NCI-H2171 (cell line): ENCODE measurements at regions not wholly inside any gene's neighbourhood (a gene's known extent, or its start where the extent isn't known, plus 50 kb on each side); places are given as distances from the start of the nearest gene placed in this dataset.
"Not testable (repeated sequence)": the region's sequence is repeated elsewhere in the genome, so short reads cannot be mapped to it uniquely, and the experiment has no call there.

Experiments used
- DNase-seq: peaks from one replicate; lab custom pipeline; 2025; lab: John Stamatoyannopoulos, UW

DNA sequence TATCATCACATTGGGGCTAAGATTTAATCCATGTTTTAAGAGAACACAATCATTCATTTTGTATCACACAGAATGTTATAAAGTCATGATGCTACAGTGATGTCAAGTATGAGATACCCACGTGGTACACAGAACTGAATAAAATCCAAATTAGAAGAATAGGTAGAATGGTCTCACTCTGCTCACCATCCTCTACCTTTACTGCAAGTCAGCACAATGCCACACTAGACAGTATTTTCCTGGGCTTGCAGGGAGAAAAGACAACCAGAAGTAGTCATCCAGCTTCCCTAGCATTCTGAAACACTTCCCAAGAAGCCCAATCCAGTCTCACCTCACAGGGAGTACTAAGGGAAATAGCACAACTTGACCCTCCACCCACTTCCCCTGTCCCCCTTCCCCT, 856.2 kb upstream of the NRXN1 start:
- DNase-seq = no peak

DNA sequence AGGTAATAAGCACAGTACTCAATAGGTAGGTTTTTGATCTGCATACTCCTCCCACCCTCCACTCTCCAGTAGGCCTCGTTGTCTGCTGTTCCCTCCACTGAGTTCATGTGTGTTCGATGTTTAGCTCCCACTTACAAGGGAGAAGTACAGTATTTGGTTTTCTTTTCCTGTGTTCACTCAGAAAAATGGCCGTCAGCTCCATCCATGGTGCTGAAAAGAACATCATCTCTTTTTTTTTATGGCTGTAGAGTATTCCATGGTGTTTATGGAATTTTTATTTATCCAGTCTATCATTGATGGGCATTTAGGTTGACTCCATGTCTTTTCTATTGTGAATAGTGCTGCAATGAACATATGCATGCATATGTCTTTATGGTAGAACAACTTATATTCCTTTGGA, 849.7 kb upstream of the NRXN1 start:
- no peak for DNase-seq

- DNase-seq = no peak
Observed at GRCh38 chr2:51880153-51880552, 848.2 kb upstream of the NRXN1 start.

GRCh38 chr2:51866361-51866760, 834.4 kb upstream of the NRXN1 start:
- DNase-seq = no peak

GRCh38 chr2:51859260-51859659, 827.3 kb upstream of the NRXN1 start:
- DNase-seq = no peak

DNA sequence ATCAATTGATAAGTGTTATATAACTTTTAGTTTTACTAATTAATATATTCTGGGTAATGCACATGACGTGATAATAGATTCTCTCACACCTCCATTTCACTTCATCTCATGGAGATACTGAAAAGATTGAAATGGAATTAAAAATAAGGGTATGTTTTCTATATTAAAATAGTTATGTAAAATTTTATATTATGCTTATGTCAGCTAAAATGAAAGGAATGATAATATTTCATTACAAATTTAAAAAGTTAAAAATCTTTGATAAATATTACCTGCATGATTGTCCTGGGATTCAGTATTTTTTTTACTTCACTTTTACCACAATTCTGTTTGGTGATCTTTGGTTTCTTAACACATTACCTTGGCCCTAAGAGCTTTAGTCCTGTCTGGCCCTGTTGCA, 823.8 kb upstream of the NRXN1 start:
- no peak for DNase-seq

GRCh38 chr2:51846796-51847195, 814.9 kb upstream of the NRXN1 start:
- DNase-seq = no peak

DNA sequence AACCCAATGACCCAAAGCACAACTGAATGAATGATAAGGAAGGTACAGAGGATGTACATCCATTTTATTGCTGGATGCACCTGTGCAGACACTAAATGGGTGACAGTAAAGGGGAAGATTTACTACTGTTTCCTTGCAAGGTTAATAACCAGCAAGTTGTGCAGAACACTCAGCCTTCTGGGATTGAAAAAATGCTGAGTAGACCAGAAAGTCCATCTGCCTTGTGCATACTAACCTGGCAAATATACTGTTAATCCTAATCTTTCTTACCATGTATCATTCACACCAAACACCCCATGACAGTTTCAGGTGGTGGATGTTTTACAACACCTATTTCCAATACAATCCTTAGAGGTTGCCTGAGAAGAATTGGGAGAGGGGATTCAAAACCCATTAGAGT, 814.1 kb upstream of the NRXN1 start:
- no peak for DNase-seq

DNA sequence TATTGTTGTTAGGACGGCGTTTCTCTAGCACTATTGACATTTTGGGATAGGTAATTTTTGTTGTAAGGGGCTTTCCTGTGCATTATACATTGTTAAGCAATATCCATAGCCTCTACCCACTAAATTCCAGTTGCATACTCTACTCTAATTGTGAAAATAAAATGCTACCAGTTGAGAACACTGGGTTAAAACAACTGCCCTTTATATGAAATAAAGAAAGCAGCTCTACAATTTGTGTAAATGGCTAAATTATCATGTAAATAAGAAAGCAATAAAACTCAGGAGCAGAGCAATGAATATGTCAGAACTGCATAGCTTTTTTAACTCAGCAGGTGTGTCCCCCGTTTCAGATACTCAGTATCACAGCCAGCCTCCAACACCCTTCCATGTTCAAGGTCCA, 812.7 kb upstream of the NRXN1 start:
- no peak for DNase-seq

- no peak for DNase-seq
Observed at GRCh38 chr2:51829477-51829876, 797.5 kb upstream of the NRXN1 start.

DNA sequence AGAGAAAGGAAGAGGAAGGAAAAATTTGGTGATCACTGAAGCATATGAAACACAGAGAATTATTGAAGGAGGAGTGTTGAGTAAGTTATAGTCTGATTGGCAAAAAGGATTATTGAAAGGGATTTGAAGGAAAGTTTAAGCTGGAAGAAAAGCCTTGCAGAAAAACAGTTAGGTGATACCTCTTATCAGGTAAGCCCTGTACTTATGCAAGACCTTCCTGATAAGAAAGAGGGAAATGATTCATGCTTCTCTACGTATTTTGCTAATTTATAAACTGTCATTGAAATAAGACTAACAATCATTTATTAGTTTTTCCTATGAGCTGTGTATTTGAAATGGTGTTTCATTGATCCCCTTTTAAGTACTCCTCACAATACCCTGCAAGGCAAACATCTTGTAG, 793.9 kb upstream of the NRXN1 start:
- DNase-seq = no peak

GRCh38 chr2:51813247-51813646, 781.3 kb upstream of the NRXN1 start:
- DNase-seq = no peak

GRCh38 chr2:51812138-51812866, 780.4 kb upstream of the NRXN1 start:
- DNase-seq = no peak

GRCh38 chr2:51810197-51810596, 778.3 kb upstream of the NRXN1 start:
- no peak for DNase-seq

- DNase-seq = no peak
Observed at GRCh38 chr2:51807229-51807628, 775.3 kb upstream of the NRXN1 start.

GRCh38 chr2:51795248-51795888, 763.4 kb upstream of the NRXN1 start:
- no peak for DNase-seq

DNA sequence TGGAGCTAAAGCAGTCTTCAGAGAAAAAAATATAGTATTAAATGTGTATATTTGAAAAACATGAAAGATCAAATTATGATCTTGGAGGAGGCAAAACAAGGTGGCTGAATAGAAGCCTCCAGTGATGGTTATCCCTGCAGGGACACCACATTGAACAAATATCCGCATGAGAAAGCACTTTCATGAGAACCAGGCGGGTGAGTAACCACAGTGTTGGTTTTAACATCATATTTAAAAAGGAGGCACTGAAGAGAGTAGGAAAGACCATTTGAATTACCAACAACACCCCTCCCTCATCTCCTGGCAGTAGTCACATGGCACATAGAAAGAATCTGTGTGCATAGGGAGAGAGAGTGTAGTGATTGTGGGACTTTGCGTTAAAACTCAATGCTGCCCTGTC, 759.6 kb upstream of the NRXN1 start:
- DNase-seq = no peak

DNA sequence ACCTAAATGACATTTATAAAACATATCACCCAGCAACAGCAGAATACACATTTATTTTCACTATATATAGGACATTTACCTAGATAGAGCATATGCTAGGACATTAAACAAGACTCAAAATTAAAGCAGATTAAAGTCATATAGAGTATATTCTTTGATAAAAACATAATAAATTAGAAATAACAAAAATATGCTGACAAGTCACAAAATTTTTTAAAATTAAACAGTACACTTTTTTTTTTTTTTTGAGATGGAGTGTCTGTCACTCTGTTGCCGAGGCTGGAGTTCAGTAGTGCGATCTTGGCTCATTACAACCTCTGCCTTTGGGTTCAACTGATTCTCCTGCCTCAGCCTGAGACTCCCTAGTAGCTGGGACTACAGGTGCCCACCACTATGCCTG, 758.9 kb upstream of the NRXN1 start:
- no peak for DNase-seq

GRCh38 chr2:51789918-51790317, 758.0 kb upstream of the NRXN1 start:
- no peak for DNase-seq

GRCh38 chr2:51782921-51783765, 751.2 kb upstream of the NRXN1 start:
- DNase-seq = peak; percentile 44

DNA sequence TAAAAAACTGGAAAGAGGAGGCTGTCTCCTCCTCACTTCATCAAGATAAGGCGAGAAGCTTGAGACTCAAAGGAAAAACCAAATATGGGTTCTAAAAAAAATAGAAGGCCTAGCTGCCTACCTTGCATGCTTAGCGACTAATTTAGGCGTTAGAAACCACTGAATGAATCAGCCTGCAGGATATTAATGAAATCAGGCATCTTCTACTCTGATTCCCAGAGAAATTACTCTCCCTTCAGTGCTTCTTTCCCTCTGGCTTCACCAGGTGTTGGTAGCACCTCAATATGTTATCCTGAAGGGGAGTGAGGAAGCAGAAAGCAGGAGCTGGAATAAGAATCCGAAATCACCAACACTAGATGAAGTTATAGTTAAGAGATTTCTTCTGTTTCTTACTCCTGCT, 749.8 kb upstream of the NRXN1 start:
- DNase-seq = peak; percentile 36

- DNase-seq = no peak
Observed at GRCh38 chr2:51780353-51780752, 748.4 kb upstream of the NRXN1 start.

- DNase-seq = not testable (repeated sequence)
Observed at GRCh38 chr2:51779723-51780122, 747.8 kb upstream of the NRXN1 start.
